Hepatocyte (in vitro differentiated cells): ENCODE measurements at regions not wholly inside any gene's neighbourhood (a gene's known extent, or its start where the extent isn't known, plus 50 kb on each side); places are given as distances from the start of the nearest gene placed in this dataset.

Experiments used
- DNase-seq: peaks from one replicate; pipeline ENCODE4 v3.0.0-alpha.2; 2016; ENCODE audit warnings: low spot score
- H2AFZ ChIP-seq: fragments of 200-600 bp; sonication (generic); 2 replicates; pipeline ENCODE4 v1.6.0; 2016; ENCODE audit warnings: antibody characterized with exemption, mild to moderate bottlenecking
- H3K27ac ChIP-seq: fragments of 200-600 bp; sonication (generic); 2 replicates; pipeline ENCODE4 v1.5.1; 2016; ENCODE audit warnings: mild to moderate bottlenecking
- H3K27me3 ChIP-seq: fragments of 200-600 bp; sonication (generic); 2 replicates; pipeline ENCODE4 v1.6.1; 2016
- H3K36me3 ChIP-seq: fragments of 200-600 bp; sonication (generic); replicated peaks from 2 replicates; pipeline ENCODE4 v1.5.1; 2016; ENCODE audit warnings: low read depth; ENCODE audit not compliant: insufficient read depth
- H3K4me1 ChIP-seq: fragments of 200-600 bp; sonication (generic); 2 replicates; pipeline ENCODE4 v1.5.1; 2016; ENCODE audit warnings: mild to moderate bottlenecking, moderate library complexity; ENCODE audit not compliant: insufficient read depth
- H3K4me2 ChIP-seq: fragments of 200-600 bp; sonication (generic); 2 replicates; pipeline ENCODE4 v1.6.0; 2016
- H3K4me3 ChIP-seq: fragments of 200-600 bp; sonication (generic); 2 replicates; pipeline ENCODE4 v1.5.1; 2016; ENCODE audit warnings: mild to moderate bottlenecking
- H3K79me2 ChIP-seq: fragments of 200-600 bp; sonication (generic); 2 replicates; pipeline ENCODE4 v1.6.0; 2017; ENCODE audit warnings: mild to moderate bottlenecking
- H3K9me2 ChIP-seq: fragments of 200-600 bp; sonication (generic); replicated peaks from 2 replicates; pipeline ENCODE4 v1.6.0; 2017; ENCODE audit warnings: mild to moderate bottlenecking; ENCODE audit not compliant: insufficient read depth
- H3K9me3 ChIP-seq: fragments of 200-600 bp; sonication (generic); 2 replicates; pipeline ENCODE4 v1.5.1; 2016; ENCODE audit warnings: low read depth, mild to moderate bottlenecking
- H4K20me1 ChIP-seq: fragments of 200-600 bp; sonication (generic); 2 replicates; pipeline ENCODE4 v1.6.0; 2016; ENCODE audit warnings: mild to moderate bottlenecking; ENCODE audit not compliant: insufficient read depth, poor library complexity, severe bottlenecking
- EZH2 ChIP-seq: fragments of 200-600 bp; sonication (generic); IDR thresholded peaks from 2 replicates; pipeline ENCODE4 v1.6.1; 2016; ENCODE audit warnings: antibody characterized with exemption, mild to moderate bottlenecking, borderline replicate concordance
- EZH2phosphoT487 ChIP-seq: fragments of 200-600 bp; sonication (generic); IDR thresholded peaks from one replicate; pipeline ENCODE4 v1.6.1; 2018; ENCODE audit warnings: antibody characterized with exemption, mild to moderate bottlenecking, low read depth, moderate library complexity; ENCODE audit not compliant: unreplicated experiment, severe bottlenecking
- WGBS: methylation state at CpG from one replicate; pipeline ENCODE4 v1.1.6; 2016; ENCODE audit warnings: low lambda C conversion rate; ENCODE audit errors: missing lambda C conversion rate; 5-methylcytosine and 5-hydroxymethylcytosine counted together
- TF ChIP-seq, protein P1 (sequence below): fragments of 200-600 bp; sonication (generic); IDR thresholded peaks from 2 replicates; pipeline ENCODE4 v1.5.1; 2016; ENCODE audit warnings: antibody characterized with exemption, mild to moderate bottlenecking; ENCODE audit not compliant: poor library complexity

- Histone ChIP-seq H2AFZ (no peak overlapping the region), H3K4me1 (peaks cover 28% of the 10 kb centered on the region), H4K20me1 (no peaks in the 10 kb centered on the region), H3K9me3 (no peaks in the 10 kb centered on the region), H3K9me2 (no peaks in the 10 kb centered on the region), H3K36me3 (no peaks in the 10 kb centered on the region), H3K27ac (no peak overlapping the region), H3K27me3 (no peaks in the 10 kb centered on the region), H3K4me2 (no peak overlapping the region), H3K4me3 (no peak overlapping the region), H3K79me2 (no peaks in the 10 kb centered on the region)
- DNase-seq = no peak
- no peak for TF ChIP-seq EZH2
- TF ChIP-seq, protein P1, sequence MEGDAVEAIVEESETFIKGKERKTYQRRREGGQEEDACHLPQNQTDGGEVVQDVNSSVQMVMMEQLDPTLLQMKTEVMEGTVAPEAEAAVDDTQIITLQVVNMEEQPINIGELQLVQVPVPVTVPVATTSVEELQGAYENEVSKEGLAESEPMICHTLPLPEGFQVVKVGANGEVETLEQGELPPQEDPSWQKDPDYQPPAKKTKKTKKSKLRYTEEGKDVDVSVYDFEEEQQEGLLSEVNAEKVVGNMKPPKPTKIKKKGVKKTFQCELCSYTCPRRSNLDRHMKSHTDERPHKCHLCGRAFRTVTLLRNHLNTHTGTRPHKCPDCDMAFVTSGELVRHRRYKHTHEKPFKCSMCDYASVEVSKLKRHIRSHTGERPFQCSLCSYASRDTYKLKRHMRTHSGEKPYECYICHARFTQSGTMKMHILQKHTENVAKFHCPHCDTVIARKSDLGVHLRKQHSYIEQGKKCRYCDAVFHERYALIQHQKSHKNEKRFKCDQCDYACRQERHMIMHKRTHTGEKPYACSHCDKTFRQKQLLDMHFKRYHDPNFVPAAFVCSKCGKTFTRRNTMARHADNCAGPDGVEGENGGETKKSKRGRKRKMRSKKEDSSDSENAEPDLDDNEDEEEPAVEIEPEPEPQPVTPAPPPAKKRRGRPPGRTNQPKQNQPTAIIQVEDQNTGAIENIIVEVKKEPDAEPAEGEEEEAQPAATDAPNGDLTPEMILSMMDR = no peak
- TF ChIP-seq EZH2phosphoT487 = no peak
- 96% methylated on average over 4 of the region's 4 CpGs for WGBS
Observed at GRCh38 chr5:74497706-74498105, 142.8 kb downstream of the ENC1 start.

DNA sequence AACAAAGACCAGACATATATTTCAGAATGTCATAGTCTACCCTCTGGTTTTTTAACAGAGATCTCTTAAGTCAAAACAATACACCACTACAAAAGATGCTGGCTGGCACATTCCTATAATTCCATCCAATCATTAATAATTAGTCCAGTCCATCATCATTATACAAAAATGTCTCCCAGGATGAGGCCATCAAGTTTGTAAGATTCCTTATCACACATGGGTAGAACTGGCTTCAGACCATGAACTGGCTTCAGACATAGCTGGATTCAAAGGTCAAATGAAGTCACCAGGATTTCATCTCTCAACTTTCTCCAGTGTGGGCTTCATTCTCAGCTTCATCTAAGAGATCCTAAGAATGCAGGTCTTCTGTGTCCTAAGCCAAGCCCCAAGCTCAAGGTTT, 147.1 kb downstream of the ENC1 start:
- TF ChIP-seq EZH2phosphoT487 (no peak), EZH2 (no peak)
- TF ChIP-seq, protein P1 = no peak
- no peaks in the 10 kb centered on the region for H3K4me1 ChIP-seq
- H3K27ac ChIP-seq = no peak overlapping the region
- DNase-seq = no peak
- no peaks in the 10 kb centered on the region for H4K20me1 ChIP-seq
- H3K27me3 ChIP-seq = no peaks in the 10 kb centered on the region
- no peaks in the 10 kb centered on the region for H3K36me3 ChIP-seq
- H3K9me2 ChIP-seq = no peaks in the 10 kb centered on the region
- no peaks in the 10 kb centered on the region for H3K9me3 ChIP-seq
- H2AFZ ChIP-seq = no peak overlapping the region
- H3K79me2 ChIP-seq = no peaks in the 10 kb centered on the region
- no peak overlapping the region for H3K4me2 ChIP-seq
- H3K4me3 ChIP-seq = no peak overlapping the region

DNA sequence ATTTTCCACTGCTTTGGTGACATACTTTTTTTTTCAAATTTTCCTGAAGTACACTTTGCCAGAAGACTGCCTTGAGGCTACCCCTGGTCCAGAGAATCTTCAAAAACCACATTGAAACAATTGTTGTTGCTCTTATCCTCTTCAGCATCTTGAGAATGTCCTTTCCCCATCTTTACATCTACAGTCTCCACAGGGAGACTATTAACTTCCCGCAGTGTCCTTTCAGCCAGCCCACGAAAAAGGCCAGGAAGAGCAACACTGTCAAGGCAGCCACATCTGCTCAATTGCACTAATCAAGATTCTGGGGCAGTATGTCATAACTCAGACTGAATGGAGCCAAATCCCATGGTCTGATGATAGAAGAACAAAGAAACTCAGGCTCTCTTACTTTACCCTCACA, 148.3 kb downstream of the ENC1 start:
- no peak for DNase-seq
- no peaks in the 10 kb centered on the region for H3K27me3 ChIP-seq
- WGBS = 68% methylated on average over 2 of the region's 2 CpGs

GRCh38 chr5:74491586-74491985, 148.9 kb downstream of the ENC1 start:
- no peaks in the 10 kb centered on the region for H3K4me1 ChIP-seq
- no peaks in the 10 kb centered on the region for H3K9me3 ChIP-seq
- no peaks in the 10 kb centered on the region for H3K36me3 ChIP-seq
- no peaks in the 10 kb centered on the region for H3K27me3 ChIP-seq
- no peaks in the 10 kb centered on the region for H3K79me2 ChIP-seq
- H3K4me3 ChIP-seq = no peak overlapping the region
- no peak overlapping the region for H2AFZ ChIP-seq
- TF ChIP-seq, protein P1 = no peak
- TF ChIP-seq EZH2 = no peak
- TF ChIP-seq EZH2phosphoT487 = no peak
- H3K9me2 ChIP-seq = no peaks in the 10 kb centered on the region
- no peak overlapping the region for H3K4me2 ChIP-seq
- no peak for DNase-seq
- no peaks in the 10 kb centered on the region for H4K20me1 ChIP-seq
- no peak overlapping the region for H3K27ac ChIP-seq

More for the DNA sequence above, 148.3 kb downstream of the ENC1 start:
- Histone ChIP-seq H3K79me2 (no peaks in the 10 kb centered on the region), H4K20me1 (no peaks in the 10 kb centered on the region), H3K4me3 (no peak overlapping the region), H3K4me2 (no peak overlapping the region), H3K4me1 (no peaks in the 10 kb centered on the region), H3K9me3 (no peaks in the 10 kb centered on the region), H2AFZ (no peak overlapping the region), H3K9me2 (no peaks in the 10 kb centered on the region), H3K36me3 (no peaks in the 10 kb centered on the region), H3K27ac (no peak overlapping the region)
- TF ChIP-seq EZH2 = no peak
- TF ChIP-seq EZH2phosphoT487 = no peak
- TF ChIP-seq, protein P1 = no peak
